Right lobe of liver (tissue), 6 donors: ENCODE measurements at regions not wholly inside any gene's neighbourhood (a gene's known extent, or its start where the extent isn't known, plus 50 kb on each side); places are given as distances from the start of the nearest gene placed in this dataset.

Experiments used
- ATAC-seq, 4 donors: fragments of 200-7000 bp; cut with Tn5 transposase; one replicate each; pipeline ENCODE4 v1.9.1; 2020; ENCODE audit warnings: mild to moderate bottlenecking in 4 of 4, moderate library complexity in 4 of 4
- DNase-seq, 3 donors: peaks; one replicate each; pipeline ENCODE4 v3.0.0-alpha.2; 2020
- H3K27ac ChIP-seq, 3 donors: fragments of 200-600 bp; one replicate each; pipeline ENCODE4 v1.8.0; 2022
- H3K27me3 ChIP-seq, 2 donors: fragments of 200-600 bp; one replicate each; pipeline ENCODE4 v1.8.0; 2022
- H3K36me3 ChIP-seq, 4 donors: fragments of 200-600 bp; sonication (generic) in 1 of 4; one replicate each; pipeline versions ENCODE4 v1.5.1 to v1.8.0; 2017 to 2022; ENCODE audit warnings: control low read depth in 1 of 4
- H3K4me1 ChIP-seq, 4 donors: fragments of 200-600 bp; sonication (generic) in 1 of 4; one replicate each; pipeline versions ENCODE4 v1.5.1 to v1.8.0; 2017 to 2022; ENCODE audit warnings: control low read depth in 1 of 4
- H3K4me3 ChIP-seq, 3 donors: fragments of 200-600 bp; one replicate each; pipeline ENCODE4 v1.8.0; 2022
- H3K9me3 ChIP-seq, 4 donors: fragments of 200-600 bp; sonication (generic) in 1 of 4; one replicate each; pipeline versions ENCODE4 v1.5.1 to v1.8.0; 2017 to 2022; ENCODE audit warnings: control low read depth in 1 of 4
- CTCF ChIP-seq, 4 donors: fragments of 200-600 bp in 3 of 4; fragments of 450-650 bp in 1 of 4; IDR thresholded peaks; one replicate each; pipeline versions ENCODE4 v1.5.1 to v1.8.0; 2016 to 2022; ENCODE audit warnings: antibody characterized with exemption in 4 of 4, mild to moderate bottlenecking in 2 of 4
- POLR2A ChIP-seq: fragments of 450-650 bp; IDR thresholded peaks from one replicate; pipeline ENCODE4 v1.6.1; 2017; ENCODE audit warnings: antibody characterized with exemption, mild to moderate bottlenecking
- WGBS: methylation state at CpG from one replicate; pipeline ENCODE4 v1.1.6; 2018; ENCODE audit warnings: low coverage, low lambda C conversion rate; ENCODE audit not compliant: insufficient coverage; ENCODE audit errors: missing lambda C conversion rate; 5-methylcytosine and 5-hydroxymethylcytosine counted together
- intact Hi-C, 2 donors: fragments of 100-400 bp; cut with DNase I; formaldehyde crosslinking; loops; one replicate each; pipeline versions ENCODE4 v1.11.2 to v1.14.1; 2022
- donor health status: DM: no; HTN: yes; CAD: no.
- donor health status: DM: no; HTN: no; CAD: no.
- donor health status: DM: no; HTN: no; CAD: no.
- donor health status: DM: no; HTN: yes; CAD: no.
- donor health status: DM: no; HTN: yes; CAD: no.

- Histone ChIP-seq H3K4me1 (no peaks in the 10 kb centered on the region), H3K27ac (no peak overlapping the region), H3K36me3 (no peaks in the 10 kb centered on the region), H3K4me3 (no peak overlapping the region), H3K9me3 (no peaks in the 10 kb centered on the region), H3K27me3 (no peaks in the 10 kb centered on the region)
- ATAC-seq (peak in 1 of 4 donors; percentile 23), DNase-seq (no peak)
- intact Hi-C loops = no loop called here
- WGBS = 56% methylated on average over 3 of the region's 4 CpGs
- TF ChIP-seq POLR2A (no peak), CTCF (IDR thresholded peaks at IDR 0.05) (no peak)
These were observed 74.0 kb upstream of the SEPTIN5 start for GRCh38 chr22:19640306-19640705.

GRCh38 chr22:19641254-19641982, 72.9 kb upstream of the SEPTIN5 start:
- H3K4me3 ChIP-seq = no peak overlapping the region
- no peaks in the 10 kb centered on the region for H3K4me1 ChIP-seq
- intact Hi-C loops = no loop called here
- DNase-seq (no peak), ATAC-seq (peak in 2 of 4 donors; percentile 35 to 52)
- no peak overlapping the region for H3K27ac ChIP-seq
- WGBS = 40% methylated on average over 21 of the region's 25 CpGs
- H3K36me3 ChIP-seq = no peaks in the 10 kb centered on the region
- peak in 3 of 4 donors; percentile 16 to 28 (median 17) for TF ChIP-seq CTCF (IDR thresholded peaks at IDR 0.05)
- no peak for TF ChIP-seq POLR2A
- H3K27me3 ChIP-seq = no peaks in the 10 kb centered on the region
- no peaks in the 10 kb centered on the region for H3K9me3 ChIP-seq

GRCh38 chr22:19641983-19642451, 72.3 kb upstream of the SEPTIN5 start:
- H3K9me3 ChIP-seq = no peaks in the 10 kb centered on the region
- no peak overlapping the region for H3K27ac ChIP-seq
- whole genome bisulfite sequencing = 55% methylated on average over 3 of the region's 18 CpGs
- H3K27me3 ChIP-seq = no peaks in the 10 kb centered on the region
- DNase-seq (no peak), ATAC-seq (no peak)
- no peak for TF ChIP-seq POLR2A
- TF ChIP-seq CTCF (IDR thresholded peaks at IDR 0.05) = no peak
- no peaks in the 10 kb centered on the region for H3K4me1 ChIP-seq
- H3K4me3 ChIP-seq = no peak overlapping the region
- intact Hi-C loops = no loop called here
- no peaks in the 10 kb centered on the region for H3K36me3 ChIP-seq

GRCh38 chr22:19643448-19644313, 70.6 kb upstream of the SEPTIN5 start:
- DNase-seq (no peak), ATAC-seq (no peak)
- Histone ChIP-seq H3K36me3 (no peaks in the 10 kb centered on the region), H3K27me3 (no peaks in the 10 kb centered on the region), H3K27ac (no peak overlapping the region), H3K4me1 (no peaks in the 10 kb centered on the region), H3K4me3 (no peak overlapping the region), H3K9me3 (peaks cover 0 to 5% (median 0%) of the 10 kb centered on the region in 4 donors)
- TF ChIP-seq POLR2A (no peak), CTCF (IDR thresholded peaks at IDR 0.05) (no peak)
- intact Hi-C loops = no loop called here
- WGBS = 42% methylated on average over 13 of the region's 13 CpGs
